HCT116 (cell line): ENCODE measurements at regions not wholly inside any gene's neighbourhood (a gene's known extent, or its start where the extent isn't known, plus 50 kb on each side); places are given as distances from the start of the nearest gene placed in this dataset.

ENCODE experiments used
- ATAC-seq: fragments of 200-7000 bp; cut with Tn5 transposase; 2 replicates; pipeline ENCODE4 v1.9.1; 2020; ENCODE audit warnings: mild to moderate bottlenecking, moderate library complexity
- BruUV-seq: library from RNA; stranded (reverse); fragments of 400-500 nt; replicated peaks from 2 replicates; lab custom pipeline; 2021; lab: Mats Ljungman, UMichigan
- CTCF ChIA-PET: fragments of 300-600 bp; sonication (Branson Sonifier 250); formaldehyde crosslinking; loops from one replicate; lab custom pipeline; 2021; ENCODE audit warnings: antibody characterized with exemption; lab: Charles Lee
- POLR2A ChIA-PET: fragments of 300-600, 350-600 bp; sonication (Branson Sonifier 250); formaldehyde crosslinking; loops from one replicate; lab custom pipeline; 2021; ENCODE audit warnings: antibody characterized with exemption; lab: Charles Lee
- RAD21 ChIA-PET, 2 experiments: fragments of 300-600 bp; sonication (Branson Sonifier 250); formaldehyde crosslinking; loops; one replicate each; lab custom pipeline; 2023; ENCODE audit warnings: low total read pairs in 2 of 2; ENCODE audit not compliant: uncharacterized antibody in 2 of 2, unreplicated experiment in 2 of 2, low non-redundant PET in 1 of 2; lab: Charles Lee
- DNase-seq: peaks from one replicate; pipeline ENCODE4 v3.0.0-alpha.2; 2010; ENCODE audit warnings: low read depth, low spot score
- H2AFZ ChIP-seq: fragments of 200-600 bp; shearing (Covaris generic), sonication (generic); 2 replicates; pipeline ENCODE4 v1.6.1; 2017; ENCODE audit warnings: low read depth, mixed run types, mixed read lengths, antibody characterized with exemption, low read length; ENCODE audit not compliant: poor library complexity, severe bottlenecking
- H3K27ac ChIP-seq: 2 replicates; pipeline ENCODE4 v1.5.1; 2012; ENCODE audit warnings: low read depth, low read length
- H3K27me3 ChIP-seq: fragments of 200-600 bp; sonication (generic); 2 replicates; pipeline ENCODE4 v1.6.1; 2016; ENCODE audit warnings: mixed run types, low read length, mixed read lengths; ENCODE audit not compliant: insufficient read depth
- H3K36me3 ChIP-seq, 2 experiments: fragments of 200-500 bp in 1 of 2; fragments of 200-600 bp in 1 of 2; sonication (Bioruptor generic) in 1 of 2; sonication (generic) in 1 of 2; 2 replicates each; pipeline versions ENCODE4 v1.5.1 to v1.6.1; 2014 to 2016; ENCODE audit warnings: low read length in 2 of 2, inconsistent platforms in 1 of 2, mixed read lengths in 1 of 2, mixed run types in 1 of 2; ENCODE audit not compliant: insufficient read depth in 2 of 2, control insufficient read depth in 1 of 2
- H3K4me1 ChIP-seq, 2 experiments: fragments of 200-600 bp in 1 of 2; sonication (generic) in 1 of 2; 2 replicates each; pipeline versions ENCODE4 v1.5.1 to v1.6.1; 2012 to 2017; ENCODE audit warnings: low read length in 2 of 2, inconsistent platforms in 1 of 2, mild to moderate bottlenecking in 1 of 2, mixed read lengths in 1 of 2, mixed run types in 1 of 2, moderate library complexity in 1 of 2; ENCODE audit not compliant: insufficient read depth in 2 of 2, control insufficient read depth in 1 of 2
- H3K4me2 ChIP-seq: fragments of 200-600 bp; sonication (generic); 2 replicates; pipeline ENCODE4 v1.6.1; 2017; ENCODE audit warnings: mixed run types, low read length, mixed read lengths
- H3K4me3 ChIP-seq, 2 experiments: fragments of 200-600 bp in 1 of 2; sonication (generic) in 1 of 2; replicated peaks in 1 of 2; 2 replicates each; pipeline ENCODE4 v1.5.1; 2011 to 2016; ENCODE audit warnings: low read length in 2 of 2, control low read depth in 1 of 2, low read depth in 1 of 2, mild to moderate bottlenecking in 1 of 2, mixed read lengths in 1 of 2, mixed run types in 1 of 2
- H3K79me2 ChIP-seq: fragments of 200-600 bp; sonication (generic); 2 replicates; pipeline ENCODE4 v1.6.1; 2017; ENCODE audit warnings: mild to moderate bottlenecking, mixed run types, low read length, moderate library complexity, mixed read lengths; ENCODE audit not compliant: insufficient read depth
- H3K9ac ChIP-seq: fragments of 200-600 bp; sonication (generic); 2 replicates; pipeline ENCODE4 v1.6.1; 2016; ENCODE audit warnings: low read length, mixed read lengths
- H3K9me2 ChIP-seq: fragments of 200-600 bp; sonication (generic), shearing (Covaris generic); 2 replicates; pipeline ENCODE4 v1.6.1; 2017; ENCODE audit warnings: mixed run types, mild to moderate bottlenecking, moderate library complexity; ENCODE audit not compliant: insufficient read depth
- H3K9me3 ChIP-seq, 2 experiments: fragments of 200-500 bp in 1 of 2; fragments of 200-600 bp in 1 of 2; sonication (Bioruptor generic) in 1 of 2; sonication (generic) in 1 of 2; 2 replicates each; pipeline ENCODE4 v1.6.1; 2014 to 2017; ENCODE audit warnings: low read length in 2 of 2, mixed read lengths in 2 of 2, inconsistent platforms in 1 of 2, low read depth in 1 of 2, mild to moderate bottlenecking in 1 of 2, mixed run types in 1 of 2, moderate library complexity in 1 of 2; ENCODE audit not compliant: control insufficient read depth in 1 of 2, insufficient read depth in 1 of 2
- H4K20me1 ChIP-seq: fragments of 200-600 bp; sonication (generic), shearing (Covaris generic); 2 replicates; pipeline ENCODE4 v1.6.1; 2017; ENCODE audit warnings: mixed run types, mild to moderate bottlenecking, moderate library complexity; ENCODE audit not compliant: insufficient read depth
- EGR1 ChIP-seq: IDR thresholded peaks from 2 replicates; pipeline ENCODE4 v1.6.1; 2012; ENCODE audit warnings: low read depth
- EZH2 ChIP-seq: fragments of 200-600 bp; sonication (generic); IDR thresholded peaks from 2 replicates; pipeline ENCODE4 v1.6.1; 2017; ENCODE audit warnings: antibody characterized with exemption, mixed run types
- EZH2phosphoT487 ChIP-seq: fragments of 200-600 bp; IDR thresholded peaks from 2 replicates; pipeline ENCODE4 v1.6.1; 2018; ENCODE audit warnings: antibody characterized with exemption, borderline replicate concordance
- FOSL1 ChIP-seq: IDR thresholded peaks from 2 replicates; pipeline ENCODE4 v1.6.1; 2012; ENCODE audit warnings: low read depth
- JUND ChIP-seq: IDR thresholded peaks from 2 replicates; pipeline ENCODE4 v1.6.1; 2012
- POLR2AphosphoS5 ChIP-seq: IDR thresholded peaks from 2 replicates; pipeline ENCODE4 v1.6.1; 2011; ENCODE audit warnings: mild to moderate bottlenecking, low read depth, low read length, moderate library complexity
- RAD21 ChIP-seq: IDR thresholded peaks from 2 replicates; pipeline ENCODE4 v1.6.1; 2012; ENCODE audit warnings: low read depth, mild to moderate bottlenecking
- SRF ChIP-seq: IDR thresholded peaks from 2 replicates; pipeline ENCODE4 v1.6.1; 2012; ENCODE audit warnings: low read depth
- TCF7L2 ChIP-seq: IDR thresholded peaks from 2 replicates; pipeline ENCODE4 v1.7.0; 2011; ENCODE audit warnings: borderline replicate concordance, inconsistent platforms; ENCODE audit not compliant: insufficient read depth, insufficient read length; ENCODE audit errors: extremely low read depth
- YY1 ChIP-seq: IDR thresholded peaks from 2 replicates; pipeline ENCODE4 v1.6.1; 2011; ENCODE audit warnings: low read length, low read depth, moderate library complexity, mild to moderate bottlenecking; ENCODE audit not compliant: insufficient replicate concordance; ENCODE audit errors: extremely low read depth
- ZNF274 ChIP-seq: fragments of 200-500 bp; sonication (Bioruptor generic); IDR thresholded peaks from 2 replicates; pipeline ENCODE4 v1.6.1; 2014; ENCODE audit warnings: mild to moderate bottlenecking, low read depth, low read length, inconsistent platforms
- intact Hi-C: fragments of 100-400 bp; cut with micrococcal nuclease; formaldehyde crosslinking; loops from 2 replicates; pipeline ENCODE4 v1.10.0; 2022
- TF ChIP-seq, protein P1 (sequence below): IDR thresholded peaks from 2 replicates; pipeline ENCODE4 v1.6.1; 2012
- TF ChIP-seq, protein P2 (sequence below): IDR thresholded peaks from 2 replicates; pipeline ENCODE4 v1.6.1; 2012
- TF ChIP-seq, protein P3 (sequence below): IDR thresholded peaks from 2 replicates; pipeline ENCODE4 v1.6.1; 2011; ENCODE audit warnings: mild to moderate bottlenecking, low read length, moderate library complexity; ENCODE audit not compliant: insufficient replicate concordance; ENCODE audit errors: extremely low read depth

- Histone ChIP-seq H3K27me3 (no peaks in the 10 kb centered on the region), H3K9me3 (no peaks in the 10 kb centered on the region), H4K20me1 (no peaks in the 10 kb centered on the region), H3K27ac (no peak overlapping the region), H3K4me3 (no peak overlapping the region), H3K79me2 (no peaks in the 10 kb centered on the region), H3K4me1 (no peaks in the 10 kb centered on the region), H3K9ac (no peak overlapping the region), H3K9me2 (no peaks in the 10 kb centered on the region), H3K4me2 (no peak overlapping the region), H3K36me3 (no peaks in the 10 kb centered on the region), H2AFZ (no peak overlapping the region)
- intact Hi-C loops: no loop called here
- TF ChIP-seq, protein P1, sequence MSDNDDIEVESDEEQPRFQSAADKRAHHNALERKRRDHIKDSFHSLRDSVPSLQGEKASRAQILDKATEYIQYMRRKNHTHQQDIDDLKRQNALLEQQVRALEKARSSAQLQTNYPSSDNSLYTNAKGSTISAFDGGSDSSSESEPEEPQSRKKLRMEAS: no peak
- TF ChIP-seq, protein P2, sequence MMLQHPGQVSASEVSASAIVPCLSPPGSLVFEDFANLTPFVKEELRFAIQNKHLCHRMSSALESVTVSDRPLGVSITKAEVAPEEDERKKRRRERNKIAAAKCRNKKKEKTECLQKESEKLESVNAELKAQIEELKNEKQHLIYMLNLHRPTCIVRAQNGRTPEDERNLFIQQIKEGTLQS: no peak
- no peak for TF ChIP-seq EZH2phosphoT487
- TF ChIP-seq YY1: no peak
- TF ChIP-seq POLR2AphosphoS5: no peak
- TF ChIP-seq TCF7L2: no peak
- RAD21 ChIA-PET: no interaction called here
- CTCF ChIA-PET: no interaction called here
- ATAC-seq (no peak), DNase-seq (no peak)
- BruUV-seq: no TSS peak
- POLR2A ChIA-PET: no interaction called here
Observed at GRCh38 chr2:163269374-163270021, 430.9 kb upstream of the KCNH7 start.

DNA sequence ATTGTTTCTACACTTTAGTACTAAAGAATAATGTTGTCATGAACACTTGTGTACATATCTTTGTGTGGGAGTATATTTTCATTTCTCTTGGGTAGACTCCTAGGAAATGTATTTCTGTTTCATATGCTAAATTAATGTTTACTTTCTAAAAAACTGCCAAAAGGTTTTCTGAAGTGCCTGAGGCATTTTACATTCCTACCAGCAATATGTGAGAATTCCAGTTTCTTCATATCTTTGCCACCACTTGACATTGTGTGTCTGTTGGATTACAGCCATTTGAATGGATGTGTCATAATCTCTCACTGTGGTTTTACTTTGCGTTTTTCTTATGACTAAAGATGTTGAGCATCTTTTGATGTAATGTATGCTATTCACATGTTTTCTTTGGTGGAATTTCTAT is 428.2 kb upstream of the KCNH7 start:
- ChIA-PET RAD21 (no interaction called here), CTCF (no interaction called here), POLR2A (no interaction called here)
- no TSS peak for BruUV-seq
- no peak for ATAC-seq
- no peak overlapping the region for H2AFZ ChIP-seq
- H4K20me1 ChIP-seq: no peaks in the 10 kb centered on the region
- no peak overlapping the region for H3K4me2 ChIP-seq
- intact Hi-C loops: no loop called here
- DNase-seq: no peak
- H3K4me3 ChIP-seq: no peak overlapping the region
- peaks cover 10% of the 10 kb centered on the region for H3K27me3 ChIP-seq
- no peaks in the 10 kb centered on the region for H3K79me2 ChIP-seq
- H3K9me3 ChIP-seq: no peaks in the 10 kb centered on the region
- no peak overlapping the region for H3K27ac ChIP-seq
- no peaks in the 10 kb centered on the region for H3K4me1 ChIP-seq
- no peaks in the 10 kb centered on the region for H3K36me3 ChIP-seq
- no peak overlapping the region for H3K9ac ChIP-seq
- no peaks in the 10 kb centered on the region for H3K9me2 ChIP-seq
- TF ChIP-seq EZH2phosphoT487 (no peak), YY1 (no peak), JUND (no peak), FOSL1 (no peak), SRF (no peak), ZNF274 (no peak), EZH2 (no peak), TCF7L2 (no peak), RAD21 (no peak), EGR1 (no peak)
- TF ChIP-seq, protein P3, sequence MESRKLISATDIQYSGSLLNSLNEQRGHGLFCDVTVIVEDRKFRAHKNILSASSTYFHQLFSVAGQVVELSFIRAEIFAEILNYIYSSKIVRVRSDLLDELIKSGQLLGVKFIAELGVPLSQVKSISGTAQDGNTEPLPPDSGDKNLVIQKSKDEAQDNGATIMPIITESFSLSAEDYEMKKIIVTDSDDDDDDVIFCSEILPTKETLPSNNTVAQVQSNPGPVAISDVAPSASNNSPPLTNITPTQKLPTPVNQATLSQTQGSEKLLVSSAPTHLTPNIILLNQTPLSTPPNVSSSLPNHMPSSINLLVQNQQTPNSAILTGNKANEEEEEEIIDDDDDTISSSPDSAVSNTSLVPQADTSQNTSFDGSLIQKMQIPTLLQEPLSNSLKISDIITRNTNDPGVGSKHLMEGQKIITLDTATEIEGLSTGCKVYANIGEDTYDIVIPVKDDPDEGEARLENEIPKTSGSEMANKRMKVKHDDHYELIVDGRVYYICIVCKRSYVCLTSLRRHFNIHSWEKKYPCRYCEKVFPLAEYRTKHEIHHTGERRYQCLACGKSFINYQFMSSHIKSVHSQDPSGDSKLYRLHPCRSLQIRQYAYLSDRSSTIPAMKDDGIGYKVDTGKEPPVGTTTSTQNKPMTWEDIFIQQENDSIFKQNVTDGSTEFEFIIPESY: no peak
- TF ChIP-seq, protein P1: no peak
